ENCODE measurements at regions not wholly inside any gene's neighbourhood (a gene's known extent, or its start where the extent isn't known, plus 50 kb on each side); places are given as distances from the start of the nearest gene placed in this dataset.

GRCh38 chr21:19010996-19011395, 607.4 kb upstream of the TMPRSS15 start:
- TF ChIP-seq CTCF (IDR thresholded peaks at IDR 0.05) (no peak), POLR2A (IDR thresholded peaks at IDR 0.05; ENCODE audit: low read depth) (no peak), POLR2AphosphoS5 (IDR thresholded peaks at IDR 0.05) (no peak), EP300 (IDR thresholded peaks at IDR 0.05) (no peak)
